ENCODE measurements at regions not wholly inside any gene's neighbourhood (a gene's known extent, or its start where the extent isn't known, plus 50 kb on each side); places are given as distances from the start of the nearest gene placed in this dataset.
"Not testable (repeated sequence)": the region's sequence is repeated elsewhere in the genome, so short reads cannot be mapped to it uniquely, and the experiment has no call there.

GRCh38 chr18:68220458-68220857 is 494.4 kb downstream of the TMX3 start:
- no peak for DNase-seq

GRCh38 chr18:68219872-68220271 is 495.0 kb downstream of the TMX3 start:
- no peak for DNase-seq

GRCh38 chr18:68219274-68219673 is 495.6 kb downstream of the TMX3 start:
- no peak for DNase-seq

GRCh38 chr18:68215931-68216330 is 499.0 kb downstream of the TMX3 start:
- DNase-seq: no peak

GRCh38 chr18:68186039-68186438 is 528.9 kb downstream of the TMX3 start:
- DNase-seq: no peak

- DNase-seq: no peak
Observed at GRCh38 chr18:68181956-68182355, 533.0 kb downstream of the TMX3 start.

- no peak for DNase-seq
Observed at GRCh38 chr18:68179811-68180210, 535.1 kb downstream of the TMX3 start.

GRCh38 chr18:68178921-68179320 is 536.0 kb downstream of the TMX3 start:
- DNase-seq: no peak

GRCh38 chr18:68177807-68178702 is 536.9 kb downstream of the TMX3 start:
- no peak for DNase-seq

GRCh38 chr18:68176901-68177300 is 538.0 kb downstream of the TMX3 start:
- no peak for DNase-seq

GRCh38 chr18:68172842-68173549 is 541.9 kb downstream of the TMX3 start:
- no peak for DNase-seq

GRCh38 chr18:68164909-68165308 is 550.0 kb downstream of the TMX3 start:
- DNase-seq: no peak

- not testable (repeated sequence) for DNase-seq
Observed at GRCh38 chr18:68153821-68154220, 561.1 kb downstream of the TMX3 start.

- no peak for DNase-seq
Observed at GRCh38 chr18:68152770-68153169, 562.1 kb downstream of the TMX3 start.

GRCh38 chr18:68150961-68151360 is 563.9 kb downstream of the TMX3 start:
- peak; percentile 77 for DNase-seq

- peak; percentile 9 for DNase-seq
Observed at GRCh38 chr18:68148863-68149262, 566.0 kb downstream of the TMX3 start.

- DNase-seq: no peak
Observed at GRCh38 chr18:68147728-68148127, 567.2 kb downstream of the TMX3 start.

- no peak for DNase-seq
Observed at GRCh38 chr18:68121826-68122225, 593.1 kb downstream of the TMX3 start.

GRCh38 chr18:68121308-68121707 is 593.6 kb downstream of the TMX3 start:
- DNase-seq: no peak

GRCh38 chr18:68114989-68115388 is 598.5 kb upstream of the DSEL start:
- DNase-seq: no peak

- no peak for DNase-seq
Observed at GRCh38 chr18:68104036-68104435, 587.5 kb upstream of the DSEL start.

GRCh38 chr18:68103561-68103960 is 587.0 kb upstream of the DSEL start:
- DNase-seq: no peak

GRCh38 chr18:68102117-68102516 is 585.6 kb upstream of the DSEL start:
- DNase-seq: no peak

- DNase-seq: no peak
Observed at GRCh38 chr18:68098655-68099054, 582.1 kb upstream of the DSEL start.
